H9 (cell line): ENCODE measurements at regions not wholly inside any gene's neighbourhood (a gene's known extent, or its start where the extent isn't known, plus 50 kb on each side); places are given as distances from the start of the nearest gene placed in this dataset.

Source experiments
- DNase-seq: peaks from one replicate; pipeline ENCODE4 v3.0.0-alpha.2; 2017
- H2AFZ ChIP-seq: one replicate; pipeline ENCODE4 v1.6.1; 2013; ENCODE audit warnings: mild to moderate bottlenecking, low read length, control low read depth, moderate library complexity
- H2AK5ac ChIP-seq: 2 replicates; pipeline ENCODE4 v1.6.1; 2013; ENCODE audit warnings: low read length, control low read depth, mixed read lengths; ENCODE audit not compliant: insufficient read length
- H2BK120ac ChIP-seq: one replicate; pipeline ENCODE4 v1.6.1; 2013; ENCODE audit warnings: low read depth, mild to moderate bottlenecking, low read length, control low read depth, inconsistent platforms; ENCODE audit not compliant: poor library complexity, severe bottlenecking
- H2BK12ac ChIP-seq: 2 replicates; pipeline ENCODE4 v1.6.1; 2013; ENCODE audit warnings: low read length, control low read depth, mixed read lengths, low read depth; ENCODE audit not compliant: insufficient read length
- H2BK15ac ChIP-seq: 2 replicates; pipeline ENCODE4 v1.6.1; 2013; ENCODE audit warnings: low read depth, low read length, control low read depth
- H2BK20ac ChIP-seq: one replicate; pipeline ENCODE4 v1.6.1; 2013; ENCODE audit warnings: low read depth, mild to moderate bottlenecking, low read length, control low read depth, inconsistent platforms; ENCODE audit not compliant: poor library complexity, severe bottlenecking
- H2BK5ac ChIP-seq: 2 replicates; pipeline ENCODE4 v1.6.1; 2013; ENCODE audit warnings: low read length, control low read depth, mixed read lengths; ENCODE audit not compliant: insufficient read length
- H3K14ac ChIP-seq: 2 replicates; pipeline ENCODE4 v1.6.1; 2013; ENCODE audit warnings: low read length, control low read depth; ENCODE audit not compliant: insufficient read depth
- H3K18ac ChIP-seq: 2 replicates; pipeline ENCODE4 v1.6.1; 2013; ENCODE audit warnings: low read depth, mild to moderate bottlenecking, mixed read lengths, low read length, control low read depth; ENCODE audit not compliant: insufficient read length
- H3K23ac ChIP-seq: 2 replicates; pipeline ENCODE4 v1.6.1; 2013; ENCODE audit warnings: low read length, control low read depth, mixed read lengths, low read depth; ENCODE audit not compliant: insufficient read length
- H3K23me2 ChIP-seq: 2 replicates; pipeline ENCODE4 v1.6.1; 2013; ENCODE audit warnings: low read depth, mild to moderate bottlenecking, mixed read lengths, low read length, control low read depth; ENCODE audit not compliant: insufficient read length, poor library complexity, severe bottlenecking
- H3K27ac ChIP-seq: 2 replicates; pipeline ENCODE4 v1.5.1; 2013; ENCODE audit warnings: low read length, control low read depth, mixed read lengths, low read depth; ENCODE audit not compliant: insufficient read length
- H3K27me3 ChIP-seq: 2 replicates; pipeline ENCODE4 v1.6.1; 2013; ENCODE audit warnings: low read length, control low read depth, inconsistent platforms; ENCODE audit not compliant: insufficient read depth
- H3K4ac ChIP-seq: 2 replicates; pipeline ENCODE4 v1.6.1; 2013; ENCODE audit warnings: low read depth, mild to moderate bottlenecking, control low read depth, inconsistent platforms, low read length, moderate library complexity
- H3K4me1 ChIP-seq: 2 replicates; pipeline ENCODE4 v1.6.1; 2013; ENCODE audit warnings: low read length, control low read depth, inconsistent platforms; ENCODE audit not compliant: insufficient read depth
- H3K4me2 ChIP-seq: 2 replicates; pipeline ENCODE4 v1.6.1; 2013; ENCODE audit warnings: low read length, control low read depth, mixed read lengths; ENCODE audit not compliant: insufficient read length, insufficient read depth
- H3K56ac ChIP-seq: 2 replicates; pipeline ENCODE4 v1.6.1; 2013; ENCODE audit warnings: low read depth, mild to moderate bottlenecking, mixed read lengths, low read length, control low read depth; ENCODE audit not compliant: insufficient read length
- H3K79me1 ChIP-seq: 2 replicates; pipeline ENCODE4 v1.6.1; 2013; ENCODE audit warnings: low read depth, mild to moderate bottlenecking, moderate library complexity, low read length, control low read depth, inconsistent platforms; ENCODE audit not compliant: insufficient read depth, poor library complexity, severe bottlenecking
- H3K79me2 ChIP-seq: 2 replicates; pipeline ENCODE4 v1.6.1; 2013; ENCODE audit warnings: low read length, control low read depth, inconsistent platforms; ENCODE audit not compliant: insufficient read depth
- H3K9ac ChIP-seq: 2 replicates; pipeline ENCODE4 v1.6.1; 2013; ENCODE audit warnings: low read length, control low read depth, mixed read lengths; ENCODE audit not compliant: insufficient read length; ENCODE audit errors: extremely low read depth
- H3K9me3 ChIP-seq: one replicate; pipeline ENCODE4 v1.6.1; 2013; ENCODE audit warnings: low read depth, low read length, inconsistent platforms; ENCODE audit not compliant: control insufficient read depth
- H3T11ph ChIP-seq: one replicate; pipeline ENCODE4 v1.6.1; 2013; ENCODE audit warnings: mild to moderate bottlenecking, low read length, control low read depth, inconsistent platforms
- H4K20me1 ChIP-seq: one replicate; pipeline ENCODE4 v1.6.1; 2013; ENCODE audit not compliant: control insufficient read depth, insufficient read length, insufficient read depth
- H4K5ac ChIP-seq: 2 replicates; pipeline ENCODE4 v1.6.1; 2013; ENCODE audit warnings: low read depth, mild to moderate bottlenecking, mixed read lengths, low read length, control low read depth; ENCODE audit not compliant: insufficient read length
- H4K8ac ChIP-seq: replicated peaks from 2 replicates; pipeline ENCODE4 v1.6.1; 2013; ENCODE audit warnings: low read length, control low read depth, mixed read lengths, low read depth; ENCODE audit not compliant: insufficient read length
- H4K91ac ChIP-seq: 2 replicates; pipeline ENCODE4 v1.6.1; 2013; ENCODE audit warnings: low read depth, mild to moderate bottlenecking, moderate library complexity, mixed read lengths, low read length, control low read depth; ENCODE audit not compliant: insufficient read length
- H3K27ac Mint-ChIP-seq, 3 experiments: 2 replicates in 2 of 3; 3 replicates in 1 of 3; pipeline ENCODE4 v1.8.0; 2020 to 2021; ENCODE audit warnings: mixed read lengths in 3 of 3, mild to moderate bottlenecking in 1 of 3, moderate library complexity in 1 of 3
- H3K27me3 Mint-ChIP-seq: 2 replicates; pipeline ENCODE4 v1.8.0; 2021; ENCODE audit warnings: low read depth, mild to moderate bottlenecking, moderate library complexity, mixed read lengths
- H3K36me3 Mint-ChIP-seq, 3 experiments: 2 replicates in 2 of 3; 3 replicates in 1 of 3; pipeline ENCODE4 v1.8.0; 2020 to 2021; ENCODE audit warnings: low read depth in 3 of 3, mixed read lengths in 3 of 3; ENCODE audit not compliant: insufficient read depth in 1 of 3
- H3K4me1 Mint-ChIP-seq, 2 experiments: 2 replicates each; pipeline ENCODE4 v1.8.0; 2020; ENCODE audit warnings: mixed read lengths in 2 of 2
- H3K4me3 Mint-ChIP-seq, 2 experiments: 2 replicates in 1 of 2; 3 replicates in 1 of 2; pipeline ENCODE4 v1.8.0; 2020 to 2021; ENCODE audit warnings: mild to moderate bottlenecking in 2 of 2, mixed read lengths in 2 of 2, moderate library complexity in 1 of 2
- H3K9me3 Mint-ChIP-seq, 2 experiments: 2 replicates in 1 of 2; 3 replicates in 1 of 2; pipeline ENCODE4 v1.8.0; 2020; ENCODE audit warnings: mild to moderate bottlenecking in 2 of 2, mixed read lengths in 2 of 2, moderate library complexity in 1 of 2
- WGBS: extraction: QIAGEN DNeasy Blood & Tissue Kit; methylation state at CpG from one replicate; pipeline ENCODE4 v1.1.7; 2013; ENCODE audit warnings: missing lambda C conversion rate, low lambda C conversion rate, mixed read lengths; ENCODE audit not compliant: insufficient read length; ENCODE audit errors: extremely low coverage; 5-methylcytosine and 5-hydroxymethylcytosine counted together
- TF ChIP-seq, protein P1 (sequence below): fragments of 200-600 bp; sonication (generic); conservative IDR thresholded peaks from 3 replicates; pipeline ENCODE4 v1.8.0; 2021; ENCODE audit warnings: antibody characterized with exemption, mild to moderate bottlenecking

DNA sequence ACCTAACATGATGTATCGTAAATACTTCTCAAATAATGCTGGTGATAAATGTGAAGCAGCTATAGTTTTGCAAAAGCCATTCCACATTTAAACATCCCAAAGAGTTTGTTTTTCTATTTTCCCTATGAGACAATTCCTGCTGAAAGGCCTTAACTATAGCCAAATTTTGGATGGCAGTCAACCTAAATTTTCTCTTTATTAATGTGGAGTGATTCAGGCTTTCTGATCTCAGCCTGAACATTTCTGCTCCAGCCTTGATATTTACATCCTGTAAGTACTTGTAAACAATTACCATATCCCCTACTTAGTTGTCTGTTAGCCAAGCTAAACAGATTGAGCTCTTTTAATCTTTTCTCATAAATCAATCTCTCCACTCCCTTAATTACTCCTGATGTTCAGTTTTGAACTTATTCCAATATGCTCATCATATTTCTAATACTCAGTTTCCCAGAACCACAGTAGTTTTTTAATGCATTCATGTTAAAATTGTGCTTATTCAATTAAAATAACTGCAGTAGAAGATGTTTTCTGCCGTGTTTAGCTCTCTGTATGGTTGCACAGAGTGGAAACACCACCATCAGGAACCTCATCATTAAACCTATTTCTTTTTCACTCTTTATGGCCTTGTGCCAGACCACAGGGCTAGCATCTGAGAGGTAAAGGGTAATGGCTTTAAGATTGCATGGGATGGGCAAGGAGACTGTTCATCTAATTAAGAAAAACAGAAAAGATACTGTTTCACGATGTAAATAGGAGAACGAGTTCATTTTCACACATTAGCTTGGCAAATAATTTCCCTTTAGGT, 1235.2 kb upstream of the SLC10A2 start:
- H3T11ph ChIP-seq = no peak overlapping the region
- H3K4ac ChIP-seq = no peak overlapping the region
- Mint-ChIP-seq H3K27me3 (no peaks in the 10 kb centered on the region), H3K4me1 (no peaks in the 10 kb centered on the region), H3K9me3 (no peaks in the 10 kb centered on the region; a peak in 1 of 5 replicates), H3K4me3 (no peak overlapping the region), H3K27ac (no peak overlapping the region), H3K36me3 (peaks cover 0 to 3% (median 0%) of the 10 kb centered on the region in 3 experiments; a peak in 2 of 7 replicates)
- no peaks in the 10 kb centered on the region for H3K4me1 ChIP-seq
- H2BK120ac ChIP-seq = no peak overlapping the region
- H3K23ac ChIP-seq = no peak overlapping the region
- H3K14ac ChIP-seq = no peak overlapping the region
- no peak overlapping the region for H3K27ac ChIP-seq
- no CpG with 5 or more reads among the region's 4 CpGs for WGBS
- H3K27me3 ChIP-seq = no peaks in the 10 kb centered on the region
- no peak overlapping the region for H4K91ac ChIP-seq
- no peaks in the 10 kb centered on the region for H3K79me2 ChIP-seq
- H3K79me1 ChIP-seq = no peaks in the 10 kb centered on the region
- no peak overlapping the region for H3K18ac ChIP-seq
- H2BK20ac ChIP-seq = no peak overlapping the region
- DNase-seq = no peak
- no peak overlapping the region for H4K5ac ChIP-seq
- H3K9ac ChIP-seq = no peak overlapping the region
- H3K9me3 ChIP-seq = no peaks in the 10 kb centered on the region
- no peaks in the 10 kb centered on the region for H3K23me2 ChIP-seq
- H2AFZ ChIP-seq = no peak overlapping the region
- TF ChIP-seq, protein P1, sequence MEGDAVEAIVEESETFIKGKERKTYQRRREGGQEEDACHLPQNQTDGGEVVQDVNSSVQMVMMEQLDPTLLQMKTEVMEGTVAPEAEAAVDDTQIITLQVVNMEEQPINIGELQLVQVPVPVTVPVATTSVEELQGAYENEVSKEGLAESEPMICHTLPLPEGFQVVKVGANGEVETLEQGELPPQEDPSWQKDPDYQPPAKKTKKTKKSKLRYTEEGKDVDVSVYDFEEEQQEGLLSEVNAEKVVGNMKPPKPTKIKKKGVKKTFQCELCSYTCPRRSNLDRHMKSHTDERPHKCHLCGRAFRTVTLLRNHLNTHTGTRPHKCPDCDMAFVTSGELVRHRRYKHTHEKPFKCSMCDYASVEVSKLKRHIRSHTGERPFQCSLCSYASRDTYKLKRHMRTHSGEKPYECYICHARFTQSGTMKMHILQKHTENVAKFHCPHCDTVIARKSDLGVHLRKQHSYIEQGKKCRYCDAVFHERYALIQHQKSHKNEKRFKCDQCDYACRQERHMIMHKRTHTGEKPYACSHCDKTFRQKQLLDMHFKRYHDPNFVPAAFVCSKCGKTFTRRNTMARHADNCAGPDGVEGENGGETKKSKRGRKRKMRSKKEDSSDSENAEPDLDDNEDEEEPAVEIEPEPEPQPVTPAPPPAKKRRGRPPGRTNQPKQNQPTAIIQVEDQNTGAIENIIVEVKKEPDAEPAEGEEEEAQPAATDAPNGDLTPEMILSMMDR = no peak
- no peak overlapping the region for H2BK5ac ChIP-seq
- H2BK12ac ChIP-seq = no peak overlapping the region
- H3K4me2 ChIP-seq = no peak overlapping the region
- no peaks in the 10 kb centered on the region for H4K20me1 ChIP-seq
- no peak overlapping the region for H3K56ac ChIP-seq
- H4K8ac ChIP-seq = no peak overlapping the region
- no peak overlapping the region for H2AK5ac ChIP-seq
- no peak overlapping the region for H2BK15ac ChIP-seq
